ENCODE measurements at regions not wholly inside any gene's neighbourhood (a gene's known extent, or its start where the extent isn't known, plus 50 kb on each side); places are given as distances from the start of the nearest gene placed in this dataset.

DNA sequence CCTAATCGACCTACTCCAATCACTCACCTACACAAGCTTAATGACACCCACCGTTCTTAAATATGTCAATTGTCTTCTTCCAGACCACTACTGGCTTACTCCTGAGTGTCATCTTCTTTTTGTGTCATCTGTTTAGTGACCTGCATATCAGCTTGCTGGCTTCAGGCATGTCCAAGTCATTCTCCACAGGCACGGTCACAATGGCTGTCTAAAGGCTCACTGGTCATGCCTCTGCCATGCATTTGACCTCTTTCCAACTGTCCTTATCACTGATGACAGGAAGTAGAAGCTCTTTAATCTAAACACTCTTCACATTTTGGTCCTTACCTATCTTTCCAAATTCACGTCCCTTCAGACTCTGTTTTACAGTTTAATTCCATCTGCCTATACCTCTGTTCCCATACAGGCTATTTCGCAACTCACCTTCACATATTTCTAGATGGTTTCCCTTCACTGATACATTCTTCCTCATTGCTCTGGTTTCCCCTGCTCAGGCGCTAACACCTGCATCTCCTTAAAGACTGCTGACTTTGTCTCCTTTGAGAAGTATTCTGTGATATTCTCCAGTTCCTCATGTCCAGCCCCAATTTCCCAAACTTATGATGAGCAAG is 217.5 kb downstream of the TRIB2 start:
- no peak for DNase-seq

DNA sequence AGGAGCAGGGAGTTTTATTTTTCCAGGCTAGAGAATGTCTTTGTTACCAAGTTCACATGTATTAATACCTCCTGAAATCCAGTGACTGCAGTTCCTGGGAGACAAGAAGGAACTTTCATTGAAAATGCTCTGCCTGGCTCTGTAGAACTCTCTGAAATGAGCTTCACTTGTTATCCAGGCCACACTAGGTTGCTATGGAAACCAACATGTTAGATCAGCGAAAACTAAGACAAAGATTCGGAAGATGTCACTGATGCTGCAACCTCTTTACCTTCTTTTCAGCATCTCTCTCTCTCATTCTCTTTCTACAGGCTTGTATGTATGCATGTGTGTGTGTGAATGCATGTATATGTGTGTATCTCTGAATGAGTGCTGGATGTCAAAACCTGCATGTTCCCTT is 218.5 kb downstream of the TRIB2 start:
- DNase-seq, result no peak

DNA sequence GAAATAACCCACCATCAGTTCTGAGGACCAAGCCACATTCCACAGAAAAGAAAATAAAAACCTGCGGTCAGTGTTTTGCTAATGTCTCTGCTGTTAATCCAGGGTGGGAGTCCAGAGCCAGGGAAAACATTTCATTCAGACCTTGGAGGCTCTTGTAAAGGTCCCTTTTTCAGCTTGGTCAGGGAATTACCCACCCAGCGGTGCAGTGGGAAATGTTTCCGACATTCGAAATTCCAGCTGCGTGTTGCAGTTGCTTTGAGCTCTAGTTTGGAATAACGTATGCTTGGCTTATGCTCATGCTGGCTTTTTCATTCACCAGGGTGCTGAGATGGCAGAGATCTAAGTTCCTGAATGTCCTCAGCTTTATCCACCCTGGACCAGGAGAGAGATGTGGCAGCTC is 219.1 kb downstream of the TRIB2 start:
- DNase-seq, result no peak

DNA sequence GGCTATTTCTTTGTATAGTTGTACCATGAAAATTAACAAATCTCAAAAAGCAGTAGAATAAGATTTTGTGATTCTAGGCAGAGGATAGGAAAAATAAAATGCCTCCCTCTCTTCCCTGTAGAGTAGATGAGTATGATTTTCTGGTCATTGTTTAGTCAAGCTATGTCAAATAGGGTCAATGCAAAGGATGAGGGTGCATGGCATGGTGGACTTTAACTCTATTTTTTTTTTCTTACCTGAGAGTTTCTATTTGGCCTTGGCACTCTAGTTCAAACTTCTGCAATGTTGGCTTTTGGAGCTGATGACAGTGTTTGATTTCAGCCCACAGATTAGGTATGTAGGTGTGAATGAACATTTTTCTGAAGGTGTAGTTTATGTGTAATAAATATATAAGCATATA is 224.5 kb downstream of the TRIB2 start:
- DNase-seq, result no peak

DNA sequence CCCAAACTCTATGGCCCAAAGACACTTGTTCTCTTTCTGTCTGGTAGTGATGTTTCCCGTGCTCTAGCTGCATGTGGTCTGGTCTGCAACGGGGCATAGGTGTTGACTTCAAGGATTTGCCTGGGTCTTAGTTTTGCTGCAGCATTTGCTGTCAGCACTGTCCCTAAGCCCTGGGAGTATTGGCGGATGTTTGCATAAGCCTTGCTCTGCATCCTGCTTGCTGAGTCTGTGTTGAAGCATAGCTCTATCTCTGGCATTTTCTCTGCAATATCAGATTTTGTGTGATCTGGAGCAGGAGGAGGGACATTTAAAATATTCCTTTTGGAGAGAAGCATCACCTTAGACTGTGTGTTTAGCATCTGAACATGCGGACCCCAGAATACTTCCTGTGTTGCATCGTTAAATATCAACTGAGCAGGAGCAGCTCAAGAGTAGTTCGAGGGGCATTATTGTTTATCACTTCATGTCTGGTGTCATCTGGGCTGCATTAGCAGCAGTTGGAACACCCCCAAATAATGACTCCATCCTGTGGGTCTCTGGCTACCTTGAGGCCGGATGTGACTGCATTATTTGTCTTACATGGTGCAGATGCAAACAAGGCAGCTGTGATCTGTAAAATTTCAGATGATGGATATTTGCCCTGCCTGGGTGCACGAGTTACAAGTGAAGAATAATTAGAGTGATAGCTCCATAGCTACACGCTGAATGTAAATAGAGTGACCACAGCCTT is 231.7 kb downstream of the TRIB2 start:
- DNase-seq, result no peak

DNA sequence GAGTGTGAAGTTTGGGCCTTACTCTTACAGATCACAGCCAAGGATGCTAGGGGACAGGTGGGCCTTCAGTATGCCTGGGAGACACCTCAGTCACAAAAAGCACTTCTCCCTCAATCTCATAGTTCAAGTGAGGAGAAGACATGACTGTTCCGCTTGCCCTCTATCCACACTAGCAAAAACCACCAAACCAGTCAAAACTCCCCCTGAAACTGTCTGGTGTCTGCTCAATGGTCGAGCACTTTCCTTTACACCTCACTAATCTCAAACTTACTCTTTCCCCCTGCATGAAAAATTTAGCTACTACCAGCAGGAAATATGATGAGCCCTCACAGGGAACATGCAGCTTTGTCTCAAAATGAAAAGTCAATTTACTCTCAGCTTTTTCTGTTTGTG is 232.2 kb downstream of the TRIB2 start:
- no peak for DNase-seq

DNA sequence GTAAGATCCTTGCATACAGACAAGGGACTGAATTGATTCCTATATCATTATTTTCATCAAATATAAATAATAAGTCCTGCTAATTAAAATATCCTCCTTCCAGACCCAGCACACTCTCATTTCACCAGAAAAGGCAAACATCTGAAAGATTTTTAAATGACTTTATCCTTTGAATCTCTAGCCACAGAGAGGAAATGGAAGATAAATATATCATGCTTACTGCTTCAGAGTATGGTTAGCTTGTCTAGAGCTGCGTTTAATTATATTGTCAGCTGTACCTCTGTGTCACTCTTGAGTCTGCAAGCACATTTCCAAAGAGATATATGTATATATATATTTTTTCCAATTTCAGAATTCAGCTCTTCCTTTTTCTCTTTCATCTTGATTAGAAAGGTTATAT is 232.7 kb downstream of the TRIB2 start:
- DNase-seq, result no peak

DNA sequence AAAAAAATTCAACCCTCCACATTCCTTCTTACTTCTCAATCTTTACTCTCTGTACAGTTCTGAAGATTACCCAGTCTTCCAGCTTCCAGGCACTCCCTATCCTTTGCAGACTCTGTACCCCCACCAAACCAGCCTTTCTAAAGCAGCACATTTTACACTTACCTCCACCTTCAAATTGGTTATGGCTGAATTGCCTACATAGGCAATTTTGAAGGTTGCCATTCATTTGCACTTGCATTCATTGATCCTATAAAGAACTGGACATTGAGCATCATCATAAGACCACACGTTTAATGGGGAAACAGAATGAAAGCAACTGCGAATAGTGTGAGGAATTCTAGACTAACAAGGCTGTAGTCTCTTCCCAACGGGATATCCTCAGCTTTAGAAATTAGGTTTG is 233.4 kb downstream of the TRIB2 start:
- no peak for DNase-seq

DNA sequence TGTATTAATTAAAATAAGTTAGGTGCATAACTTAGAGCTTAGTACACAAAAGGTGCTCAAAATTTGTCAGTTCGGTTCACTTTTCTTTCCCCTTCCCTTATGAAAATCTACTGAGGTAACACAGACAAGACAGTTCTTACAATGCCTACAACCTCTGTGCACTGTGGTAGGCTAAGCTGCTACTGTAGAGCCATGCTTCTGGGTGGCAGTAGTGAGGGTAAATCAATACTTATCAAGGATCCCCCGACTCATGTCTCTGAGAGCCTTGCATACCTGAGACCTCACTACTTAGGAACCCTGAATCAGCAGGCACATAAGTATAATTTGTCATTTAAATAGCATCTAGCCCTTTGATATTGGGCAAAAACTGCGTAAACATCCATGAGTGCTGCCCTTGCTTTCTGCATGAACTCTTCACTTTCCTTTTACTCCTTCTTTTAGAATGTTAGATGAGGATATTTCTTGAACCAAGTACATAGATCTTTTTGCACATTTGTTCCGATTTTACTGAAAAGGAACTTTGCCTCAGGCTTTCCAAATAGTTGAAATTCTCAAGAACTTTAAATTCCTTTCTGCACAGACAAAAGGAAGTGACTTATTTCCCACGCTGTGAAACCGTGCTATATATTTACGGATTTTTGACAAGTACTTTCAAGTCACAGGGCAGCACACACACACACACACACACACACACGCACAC is 234.4 kb downstream of the TRIB2 start:
- no peak for DNase-seq

DNA sequence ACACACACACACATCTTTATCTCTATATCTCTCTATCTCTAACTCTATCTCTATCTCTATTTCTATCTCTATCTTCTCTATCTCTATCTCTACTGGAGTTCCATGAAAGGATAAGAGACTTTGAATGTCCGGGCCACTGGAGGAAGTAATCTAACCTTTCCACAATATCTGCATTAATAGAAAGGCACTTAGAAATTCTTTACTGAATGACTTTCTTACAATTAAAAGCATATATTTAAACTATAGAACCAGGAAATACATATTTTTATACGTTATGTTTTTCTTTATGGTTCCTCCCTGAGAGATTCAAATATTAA is 234.9 kb downstream of the TRIB2 start:
- DNase-seq, result no peak

DNA sequence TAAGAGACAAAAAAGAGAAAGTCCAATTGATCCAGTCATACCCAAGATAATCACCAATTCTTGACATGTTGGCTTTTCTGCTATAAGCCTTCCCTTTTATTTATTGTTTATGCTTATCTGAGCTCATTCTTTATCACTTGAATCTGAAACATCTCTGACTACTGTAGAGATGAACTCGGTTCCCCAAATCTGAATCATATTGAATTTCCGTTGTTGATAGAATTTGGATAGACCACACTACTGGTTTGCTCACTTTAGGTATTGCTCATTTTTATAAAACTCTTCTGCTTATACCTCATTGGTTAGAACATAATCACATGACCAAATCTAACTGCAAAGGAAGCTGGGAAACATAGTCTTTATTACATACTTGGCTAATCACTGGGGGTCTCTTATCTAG is 236.9 kb downstream of the TRIB2 start:
- no peak for DNase-seq

DNA sequence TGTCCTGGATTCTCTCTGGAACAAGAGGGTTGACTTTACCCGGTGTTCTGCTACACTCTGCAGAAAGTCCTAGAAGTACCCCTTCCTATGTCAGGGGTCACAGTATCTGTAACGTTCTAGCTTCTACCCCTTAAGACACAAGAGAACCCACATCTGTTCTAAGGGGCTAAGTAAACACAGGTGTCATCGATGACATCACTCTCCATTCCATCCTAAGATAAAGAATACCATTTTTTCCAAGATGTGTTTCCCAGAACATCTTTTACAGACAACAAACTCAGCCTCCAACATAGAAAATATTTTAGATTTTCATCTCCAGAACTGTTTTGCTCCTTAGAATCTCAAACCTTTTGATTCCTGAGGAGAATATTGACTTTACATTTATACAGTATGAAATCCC is 239.1 kb downstream of the TRIB2 start:
- no peak for DNase-seq

DNA sequence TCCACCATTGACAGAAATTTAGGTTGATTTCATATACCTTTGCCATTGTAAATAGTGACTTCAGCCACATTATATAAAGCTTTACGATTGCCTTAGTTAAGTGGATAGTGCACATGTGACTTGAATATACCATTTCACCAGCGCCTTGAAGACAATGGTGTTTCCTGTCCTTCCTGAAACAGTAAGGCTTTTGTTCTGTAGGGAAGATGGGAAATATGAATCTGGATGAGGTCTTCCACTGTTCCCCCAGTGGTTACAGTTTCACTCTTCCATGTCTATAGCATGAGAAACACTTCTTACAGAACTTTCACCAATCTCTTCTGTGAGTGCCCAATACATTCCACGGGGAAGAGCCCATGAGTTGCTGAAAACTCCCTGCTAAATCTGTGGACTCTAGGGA is 240.5 kb downstream of the TRIB2 start:
- no peak for DNase-seq

DNA sequence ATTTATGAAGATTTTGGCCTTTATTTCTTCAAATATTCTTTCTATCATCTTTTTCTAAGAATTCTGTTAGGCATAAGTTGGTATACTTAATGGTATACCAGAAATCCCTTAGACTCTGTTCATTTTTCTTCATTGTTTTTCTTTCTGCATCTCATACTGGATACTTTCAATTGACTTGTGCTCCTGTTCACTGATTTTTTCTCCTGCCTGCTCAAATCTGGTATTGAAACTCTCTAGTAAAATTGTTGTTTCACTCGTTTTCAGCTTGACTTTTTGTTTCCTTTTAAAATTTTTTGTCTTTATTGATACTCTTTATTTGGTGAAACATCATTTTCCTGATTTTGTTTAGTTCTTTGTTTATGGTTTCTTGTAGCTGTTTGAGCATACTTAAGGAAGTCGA is 243.2 kb downstream of the TRIB2 start:
- DNase-seq, result no peak

DNA sequence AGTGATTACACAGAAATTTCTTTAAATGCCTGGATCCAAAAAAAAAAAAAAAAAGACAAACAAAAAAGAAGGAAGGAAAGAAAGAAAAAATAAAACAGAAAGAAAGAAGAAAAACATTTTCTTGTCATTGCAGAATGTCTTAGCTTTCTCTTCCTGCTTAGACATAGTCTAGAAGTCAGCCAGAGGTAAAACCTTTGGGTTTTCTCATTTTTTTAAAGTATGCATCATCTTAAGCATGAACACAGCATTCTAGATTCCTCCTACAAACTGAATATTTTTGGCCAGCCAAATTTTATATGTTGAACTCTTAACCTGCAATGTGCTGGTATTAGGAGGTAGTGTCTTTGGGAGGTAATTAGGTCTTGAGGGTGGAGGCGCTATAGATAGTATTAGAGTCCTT is 243.9 kb downstream of the TRIB2 start:
- DNase-seq, result no peak

DNA sequence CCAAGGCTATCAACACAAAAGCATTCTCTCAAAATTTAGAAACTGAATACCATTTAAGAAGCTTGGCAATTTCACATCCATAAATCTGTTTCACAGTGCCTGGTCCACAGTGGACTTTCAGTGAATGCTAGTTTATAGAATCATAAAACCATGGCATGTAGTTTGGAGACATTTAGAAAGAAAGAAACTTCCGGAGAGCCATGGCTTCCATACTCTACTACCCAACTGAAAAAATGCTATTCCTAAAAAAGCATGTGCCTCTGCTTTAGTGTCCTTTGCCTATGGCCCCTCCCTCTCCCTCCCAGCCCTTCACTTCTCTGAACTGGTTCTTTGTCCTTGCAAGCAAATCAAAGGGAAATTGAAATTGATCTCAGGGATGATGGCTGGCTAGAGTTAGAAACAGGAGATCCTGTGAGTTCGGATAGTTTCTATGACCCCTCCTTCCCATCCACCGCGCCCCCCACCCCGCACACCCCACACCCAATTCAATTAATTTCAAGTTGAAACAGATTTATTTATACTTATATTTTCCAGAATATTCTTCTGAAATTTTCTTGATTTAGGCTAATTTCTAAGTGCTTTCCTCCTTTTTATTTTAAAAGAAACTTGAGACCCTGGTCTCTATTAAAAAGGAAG is 248.3 kb downstream of the TRIB2 start:
- DNase-seq, result no peak

DNA sequence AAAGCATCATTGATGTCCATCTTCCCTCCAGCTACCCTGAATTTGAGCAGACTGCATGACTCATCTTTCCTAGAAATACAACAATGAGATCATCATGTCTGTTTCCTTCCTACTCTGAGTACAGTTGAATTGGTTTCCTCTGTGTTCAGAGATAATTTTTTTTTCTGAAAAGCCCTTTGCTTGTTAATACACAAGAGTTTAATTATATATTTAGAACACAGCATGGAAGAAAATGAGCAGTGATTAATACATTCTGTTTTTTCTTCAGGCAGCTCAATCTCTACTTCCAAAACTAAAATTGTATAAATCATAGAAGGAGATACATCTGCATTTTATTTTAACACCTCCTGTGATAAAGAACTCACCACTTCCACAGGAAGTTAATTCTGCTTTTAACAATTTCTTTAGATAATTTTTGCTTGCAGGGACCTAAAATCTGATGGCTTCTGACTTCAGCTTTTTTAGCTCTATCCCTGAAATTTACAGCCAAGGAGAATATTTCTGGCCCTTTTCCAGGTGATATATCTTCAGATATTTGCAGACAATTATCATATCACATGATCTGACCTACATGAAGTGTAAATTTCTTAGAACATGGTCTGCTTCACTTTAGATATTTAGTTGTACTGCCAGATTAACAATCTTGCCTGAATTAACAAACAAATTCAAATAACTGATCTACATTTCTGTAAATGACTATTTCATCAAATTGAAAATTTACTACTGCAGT is 249.0 kb downstream of the TRIB2 start:
- no peak for DNase-seq

DNA sequence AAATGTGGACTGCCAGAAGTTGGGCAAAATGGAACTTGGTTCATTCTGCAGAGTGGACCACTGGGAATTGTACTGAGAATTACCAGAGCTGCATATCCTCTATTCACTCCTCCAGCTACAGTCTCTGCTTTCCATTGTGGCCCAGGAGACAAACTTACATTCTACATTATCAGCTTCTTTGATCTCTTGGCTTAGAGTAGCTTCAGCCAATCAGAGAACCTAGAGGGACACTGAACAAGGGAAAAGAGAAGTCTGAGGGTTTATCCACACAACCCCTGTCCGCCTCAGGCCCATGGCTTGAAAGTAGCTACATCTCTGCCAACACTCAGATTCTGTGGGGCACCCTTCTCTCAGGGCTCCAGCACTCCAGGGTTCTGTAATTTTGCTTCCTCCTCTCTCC is 251.1 kb downstream of the TRIB2 start:
- no peak for DNase-seq

DNA sequence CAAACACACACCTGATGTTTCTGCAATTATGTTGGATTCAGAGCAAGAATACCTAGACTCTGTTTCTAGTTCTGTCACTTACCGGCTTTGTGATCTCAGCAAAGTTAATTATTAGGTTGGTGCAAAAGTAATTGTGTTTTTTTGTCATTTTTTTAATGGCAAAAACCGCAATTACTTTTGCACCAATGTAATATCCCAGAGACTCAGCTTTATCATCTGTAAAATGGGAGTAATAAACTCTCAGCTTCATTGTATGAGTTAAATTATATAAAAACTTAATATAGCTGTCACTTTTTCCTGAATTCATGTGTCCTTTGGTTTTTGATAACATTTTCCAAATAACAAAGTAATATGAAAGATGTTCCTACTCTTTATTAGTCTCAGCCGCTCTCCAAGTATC is 251.7 kb downstream of the TRIB2 start:
- DNase-seq, result no peak

DNA sequence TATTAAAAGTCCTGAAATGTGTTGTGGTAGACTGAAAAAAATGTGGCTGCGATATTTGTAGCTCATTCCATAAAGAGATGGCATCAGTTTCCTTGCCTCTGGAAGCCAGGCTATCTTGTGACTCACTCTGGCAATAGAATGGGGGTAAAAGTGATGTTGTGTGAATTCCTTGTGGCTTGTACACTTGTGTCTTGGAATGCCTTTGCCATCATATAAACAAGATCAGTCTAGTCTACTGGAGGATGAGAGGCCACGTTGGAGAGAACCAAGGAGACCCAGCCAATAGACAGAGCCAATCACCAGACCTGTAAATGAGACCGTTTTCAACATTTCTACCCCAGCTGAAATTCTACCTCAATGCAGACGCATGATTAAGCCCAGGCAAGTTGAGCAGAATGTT is 254.1 kb downstream of the TRIB2 start:
- DNase-seq, result no peak

DNA sequence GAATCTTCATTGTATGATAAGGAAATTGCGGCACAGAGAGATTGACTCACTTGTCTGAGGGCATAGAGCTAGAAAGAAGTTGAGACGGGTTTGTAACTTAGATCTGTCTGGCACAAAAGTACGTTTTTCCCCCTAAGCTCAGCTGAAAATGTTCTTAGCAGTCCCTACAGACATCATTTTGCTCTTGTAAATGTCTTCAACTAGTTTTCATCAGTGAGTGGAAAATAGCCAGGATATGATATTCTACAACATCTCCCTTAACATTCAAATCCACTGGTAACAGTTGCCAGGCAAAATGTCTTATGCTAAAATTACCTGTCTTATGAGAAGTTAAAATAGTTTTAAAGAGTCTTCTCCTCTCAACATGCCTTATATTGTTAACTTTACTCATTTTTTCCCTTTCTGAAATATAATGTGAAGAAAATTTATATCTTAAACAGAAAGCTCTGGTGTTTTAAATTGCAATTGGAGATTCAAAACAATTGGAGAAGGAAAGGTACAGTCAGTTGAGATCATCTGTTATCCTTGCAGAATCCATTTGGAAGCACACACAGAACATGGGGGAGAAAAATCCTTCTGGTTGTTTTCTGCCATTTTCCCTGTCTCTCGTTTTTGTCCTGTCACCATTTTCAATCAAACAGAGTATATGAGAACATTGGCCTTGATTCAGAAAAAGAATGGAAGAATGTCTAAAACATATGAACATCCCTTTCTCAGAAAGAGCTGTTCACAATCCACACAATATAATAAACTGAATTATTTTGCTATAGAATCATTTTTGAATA is 255.0 kb downstream of the TRIB2 start:
- no peak for DNase-seq

DNA sequence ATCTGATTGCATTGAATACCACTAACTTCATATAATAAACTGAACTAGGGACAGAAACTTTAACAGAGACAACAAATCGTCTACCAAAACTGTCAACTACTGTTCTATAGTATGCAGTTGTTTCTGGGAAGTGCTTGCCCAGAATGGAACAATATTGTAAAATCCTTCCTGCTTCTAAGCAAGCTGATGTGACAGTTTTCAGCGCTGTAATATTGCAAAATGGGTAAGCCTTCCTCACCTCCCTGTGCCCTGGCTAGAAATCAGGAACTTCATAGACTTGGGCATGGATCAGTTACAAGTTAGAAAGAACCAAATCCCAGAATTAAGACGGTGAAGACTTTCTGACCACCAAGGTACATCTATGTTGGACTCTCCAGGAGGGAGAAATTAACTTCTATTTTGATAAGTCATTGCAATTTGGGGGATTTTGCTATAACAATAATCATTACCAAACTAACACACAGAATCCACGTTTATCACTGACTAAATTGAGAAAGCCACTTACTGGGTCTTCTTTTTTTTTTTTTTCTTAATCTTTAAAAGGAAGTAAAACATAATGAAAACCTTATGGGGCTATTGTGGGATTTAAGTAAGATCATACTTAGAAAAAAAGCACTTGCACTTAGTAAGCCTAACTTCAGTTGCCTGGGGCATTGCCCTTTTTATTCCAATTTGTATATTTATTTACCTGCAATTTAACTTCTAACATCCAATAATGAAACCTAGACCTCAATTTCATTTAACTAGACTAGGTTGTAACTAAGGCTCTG is 261.5 kb downstream of the TRIB2 start:
- no peak for DNase-seq
